Loucy (cell line): ENCODE measurements at regions not wholly inside any gene's neighbourhood (a gene's known extent, or its start where the extent isn't known, plus 50 kb on each side); places are given as distances from the start of the nearest gene placed in this dataset.

ENCODE experiments used
- H2AFZ ChIP-seq: fragments of 200-600 bp; sonication (generic); 2 replicates; pipeline ENCODE4 v1.6.0; 2016; ENCODE audit warnings: antibody characterized with exemption, mild to moderate bottlenecking, low read length, moderate library complexity
- H3F3A ChIP-seq: fragments of 200-600 bp; 2 replicates; pipeline ENCODE4 v1.6.0; 2016; ENCODE audit warnings: antibody characterized with exemption, low read depth, mild to moderate bottlenecking
- H3K27me3 ChIP-seq: fragments of 200-600 bp; sonication (generic); 2 replicates; pipeline ENCODE4 v1.6.1; 2014; ENCODE audit warnings: low read length, mild to moderate bottlenecking; ENCODE audit not compliant: insufficient read depth, poor library complexity, severe bottlenecking
- H3K36me3 ChIP-seq: fragments of 200-600 bp; sonication (generic); 2 replicates; pipeline ENCODE4 v1.6.1; 2016; ENCODE audit warnings: low read length; ENCODE audit not compliant: insufficient read depth
- H3K4me1 ChIP-seq: fragments of 200-600 bp; sonication (generic); 2 replicates; pipeline ENCODE4 v1.5.1; 2014; ENCODE audit warnings: low read length, mild to moderate bottlenecking; ENCODE audit not compliant: insufficient read depth, poor library complexity, severe bottlenecking
- H3K4me2 ChIP-seq: fragments of 200-600 bp; sonication (generic); 2 replicates; pipeline ENCODE4 v1.6.0; 2014; ENCODE audit warnings: antibody characterized with exemption, low read length, low read depth, mild to moderate bottlenecking; ENCODE audit not compliant: poor library complexity, severe bottlenecking
- H3K4me3 ChIP-seq: fragments of 200-600 bp; sonication (generic); 2 replicates; pipeline ENCODE4 v1.5.1; 2014; ENCODE audit warnings: low read length, mild to moderate bottlenecking, mixed read lengths; ENCODE audit not compliant: poor library complexity, severe bottlenecking
- H3K79me2 ChIP-seq: fragments of 200-600 bp; sonication (generic); 2 replicates; pipeline ENCODE4 v1.6.1; 2014; ENCODE audit warnings: low read length; ENCODE audit not compliant: insufficient read depth
- H3K9ac ChIP-seq: fragments of 200-600 bp; sonication (generic); 2 replicates; pipeline ENCODE4 v1.6.0; 2014; ENCODE audit warnings: mild to moderate bottlenecking, low read depth, low read length, moderate library complexity; ENCODE audit not compliant: poor library complexity, severe bottlenecking
- H3K9me2 ChIP-seq: fragments of 200-600 bp; sonication (generic); replicated peaks from 2 replicates; pipeline ENCODE4 v1.6.1; 2016; ENCODE audit warnings: low read depth, low read length, mixed read lengths
- H3K9me3 ChIP-seq: fragments of 200-600 bp; sonication (generic); 2 replicates; pipeline ENCODE4 v1.6.1; 2014; ENCODE audit warnings: mild to moderate bottlenecking, antibody characterized with exemption, low read length, low read depth; ENCODE audit not compliant: insufficient read depth
- H4K20me1 ChIP-seq: fragments of 200-600 bp; sonication (generic); 2 replicates; pipeline ENCODE4 v1.6.0; 2014; ENCODE audit warnings: antibody characterized with exemption, low read length, mild to moderate bottlenecking; ENCODE audit not compliant: insufficient read depth, poor library complexity, severe bottlenecking
- CTCF ChIP-seq: fragments of 200-600 bp; sonication (generic); conservative IDR thresholded peaks from 2 replicates; pipeline ENCODE4 v1.5.1; 2014; ENCODE audit warnings: mild to moderate bottlenecking, antibody characterized with exemption, low read length
- EZH2phosphoT487 ChIP-seq: fragments of 200-600 bp; IDR thresholded peaks from 2 replicates; pipeline ENCODE4 v1.6.1; 2018; ENCODE audit warnings: antibody characterized with exemption, mild to moderate bottlenecking, moderate library complexity, borderline replicate concordance

- Histone ChIP-seq H3K27me3 (no peaks in the 10 kb centered on the region), H3K9me2 (no peaks in the 10 kb centered on the region), H3K9ac (no peak overlapping the region), H3K9me3 (no peaks in the 10 kb centered on the region), H2AFZ (peak overlapping the region; percentile 66; the same call in 1 of the 2 replicates), H3K4me2 (no peak overlapping the region), H3K4me1 (peaks cover 17% of the 10 kb centered on the region), H3K79me2 (no peaks in the 10 kb centered on the region), H4K20me1 (no peaks in the 10 kb centered on the region), H3K36me3 (no peaks in the 10 kb centered on the region), H3F3A (no peaks in the 10 kb centered on the region), H3K4me3 (no peak overlapping the region)
- TF ChIP-seq CTCF = no peak
- TF ChIP-seq EZH2phosphoT487 = no peak
Observed at GRCh38 chr5:109594217-109594616, 95.5 kb upstream of the MAN2A1 start.

GRCh38 chr5:109590799-109591198, 98.9 kb upstream of the MAN2A1 start:
- no peak for TF ChIP-seq CTCF
- TF ChIP-seq EZH2phosphoT487 = no peak
- no peak overlapping the region for H3K4me3 ChIP-seq

GRCh38 chr5:109589986-109590385, 99.7 kb upstream of the MAN2A1 start:
- Histone ChIP-seq H4K20me1 (no peaks in the 10 kb centered on the region), H2AFZ (no peak overlapping the region), H3F3A (no peaks in the 10 kb centered on the region), H3K4me3 (no peak overlapping the region), H3K9me3 (no peaks in the 10 kb centered on the region), H3K27me3 (no peaks in the 10 kb centered on the region), H3K36me3 (no peaks in the 10 kb centered on the region), H3K79me2 (no peaks in the 10 kb centered on the region), H3K4me1 (peaks cover 17% of the 10 kb centered on the region), H3K9me2 (no peaks in the 10 kb centered on the region), H3K9ac (no peak overlapping the region), H3K4me2 (no peak overlapping the region)
- TF ChIP-seq CTCF = peak; percentile 48
- TF ChIP-seq EZH2phosphoT487 = no peak

More at GRCh38 chr5:109590799-109591198, 98.9 kb upstream of the MAN2A1 start:
- Histone ChIP-seq H3K4me1 (peaks cover 17% of the 10 kb centered on the region), H4K20me1 (no peaks in the 10 kb centered on the region), H3K27me3 (no peaks in the 10 kb centered on the region), H2AFZ (no peak overlapping the region), H3K9me3 (no peaks in the 10 kb centered on the region), H3K36me3 (no peaks in the 10 kb centered on the region), H3K79me2 (no peaks in the 10 kb centered on the region), H3K9me2 (no peaks in the 10 kb centered on the region), H3K9ac (no peak overlapping the region), H3K4me2 (peak overlapping the region; percentile 20), H3F3A (no peaks in the 10 kb centered on the region)
